ENCODE measurements at regions not wholly inside any gene's neighbourhood (a gene's known extent, or its start where the extent isn't known, plus 50 kb on each side); places are given as distances from the start of the nearest gene placed in this dataset.

- no peak for DNase-seq (ENCODE audit: low read depth)
- no peak for TF ChIP-seq CTCF (conservative IDR thresholded peaks at IDR 0.05; ENCODE audit: low read depth, low read length)
- no peak overlapping the region for H3K4me3 ChIP-seq (ENCODE audit: low read length)
These were observed 523.0 kb downstream of the SPRY1 start for GRCh38 chr4:123919576-123920098.

GRCh38 chr4:123921339-123921738 lies 524.7 kb downstream of the SPRY1 start:
- DNase-seq (ENCODE audit: low read depth): peak; percentile 25
- no peak overlapping the region for H3K4me3 ChIP-seq (ENCODE audit: low read length)
- TF ChIP-seq CTCF (conservative IDR thresholded peaks at IDR 0.05; ENCODE audit: low read depth, low read length): no peak

GRCh38 chr4:123922847-123923246 lies 526.3 kb downstream of the SPRY1 start:
- TF ChIP-seq CTCF (conservative IDR thresholded peaks at IDR 0.05; ENCODE audit: low read depth, low read length): no peak
- no peak for DNase-seq (ENCODE audit: low read depth)
- no peak overlapping the region for H3K4me3 ChIP-seq (ENCODE audit: low read length)

- no peak for TF ChIP-seq CTCF (conservative IDR thresholded peaks at IDR 0.05; ENCODE audit: low read depth, low read length)
- H3K4me3 ChIP-seq (ENCODE audit: low read length): no peak overlapping the region
- DNase-seq (ENCODE audit: low read depth): no peak
These were observed 527.9 kb downstream of the SPRY1 start for GRCh38 chr4:123924536-123924935.

GRCh38 chr4:123929565-123929964 lies 533.0 kb downstream of the SPRY1 start:
- TF ChIP-seq CTCF (conservative IDR thresholded peaks at IDR 0.05; ENCODE audit: low read depth, low read length): no peak
- no peak overlapping the region for H3K4me3 ChIP-seq (ENCODE audit: low read length)
- no peak for DNase-seq (ENCODE audit: low read depth)

GRCh38 chr4:123930996-123931395 lies 534.4 kb downstream of the SPRY1 start:
- H3K4me3 ChIP-seq (ENCODE audit: low read length): no peak overlapping the region
- TF ChIP-seq CTCF (conservative IDR thresholded peaks at IDR 0.05; ENCODE audit: low read depth, low read length): no peak
- DNase-seq (ENCODE audit: low read depth): no peak

GRCh38 chr4:123934096-123934495 lies 537.5 kb downstream of the SPRY1 start:
- no peak overlapping the region for H3K4me3 ChIP-seq (ENCODE audit: low read length)
- no peak for DNase-seq (ENCODE audit: low read depth)
- TF ChIP-seq CTCF (conservative IDR thresholded peaks at IDR 0.05; ENCODE audit: low read depth, low read length): no peak
